ENCODE measurements at regions not wholly inside any gene's neighbourhood (a gene's known extent, or its start where the extent isn't known, plus 50 kb on each side); places are given as distances from the start of the nearest gene placed in this dataset.

DNA sequence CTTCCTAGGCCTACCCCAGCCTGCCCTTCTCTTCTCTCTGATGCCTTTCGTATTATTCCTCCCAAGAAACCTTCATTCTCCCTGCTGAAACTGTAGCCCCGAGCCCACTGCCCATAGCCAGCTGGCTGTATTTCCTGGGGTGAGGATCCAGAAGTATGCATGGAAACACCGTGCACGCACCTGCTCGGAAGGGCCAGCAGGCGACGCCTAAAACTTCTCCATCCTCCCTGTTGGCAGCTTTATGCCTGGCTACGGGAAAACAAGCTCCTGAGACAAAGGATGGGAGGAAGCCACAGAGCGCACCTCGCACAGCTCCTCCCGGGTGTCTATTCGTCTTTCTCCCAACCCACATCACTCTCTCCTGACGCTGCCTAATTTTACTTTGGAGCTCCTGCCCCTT is 69.0 kb upstream of the CAPRIN2 start:
- in situ Hi-C loops (cut with MboI; ENCODE audit: low sequenced_read_pairs) = loop anchor here (25.0 kb wide), 1 partner anchor 1511 kb away; no protein-coding TSS in a partner anchor
- H3K4me3 ChIP-seq = no peak overlapping the region
- no peaks in the 10 kb centered on the region for H3K9me3 ChIP-seq
- no peaks in the 10 kb centered on the region for H3K36me3 ChIP-seq (replicated peaks)
- H3K4me1 ChIP-seq = no peaks in the 10 kb centered on the region
- no peak for DNase-seq (ENCODE audit: low spot score in 2 of 2)
- peaks cover 6% of the 10 kb centered on the region; the same call in 1 of the 2 replicates for H3K27me3 ChIP-seq (ENCODE audit: low read depth)

- no peak overlapping the region for H3K4me3 ChIP-seq
- no peak for DNase-seq (ENCODE audit: low spot score in 2 of 2)
- no peaks in the 10 kb centered on the region for H3K9me3 ChIP-seq
- peaks cover 6% of the 10 kb centered on the region; the same call in 1 of the 2 replicates for H3K27me3 ChIP-seq (ENCODE audit: low read depth)
- H3K4me1 ChIP-seq = no peaks in the 10 kb centered on the region
- H3K36me3 ChIP-seq (replicated peaks) = no peaks in the 10 kb centered on the region
- in situ Hi-C loops (cut with MboI; ENCODE audit: low sequenced_read_pairs) = loop anchor here (25.0 kb wide), 1 partner anchor 1511 kb away; no protein-coding TSS in a partner anchor
Measured at GRCh38 chr12:30823156-30823699, 68.5 kb upstream of the CAPRIN2 start.

GRCh38 chr12:30822385-30823155 is 67.8 kb upstream of the CAPRIN2 start:
- Histone ChIP-seq H3K4me1 (no peaks in the 10 kb centered on the region), H3K9me3 (no peaks in the 10 kb centered on the region), H3K4me3 (no peak overlapping the region), H3K36me3 (replicated peaks) (no peaks in the 10 kb centered on the region), H3K27me3 (ENCODE audit: low read depth) (peaks cover 6% of the 10 kb centered on the region; the same call in 1 of the 2 replicates)
- DNase-seq (ENCODE audit: low spot score in 2 of 2) = peak in 1 of 2 experiments; percentile 42
- in situ Hi-C loops (cut with MboI; ENCODE audit: low sequenced_read_pairs) = loop anchor here (25.0 kb wide), 1 partner anchor 1510 kb away; no protein-coding TSS in a partner anchor

DNA sequence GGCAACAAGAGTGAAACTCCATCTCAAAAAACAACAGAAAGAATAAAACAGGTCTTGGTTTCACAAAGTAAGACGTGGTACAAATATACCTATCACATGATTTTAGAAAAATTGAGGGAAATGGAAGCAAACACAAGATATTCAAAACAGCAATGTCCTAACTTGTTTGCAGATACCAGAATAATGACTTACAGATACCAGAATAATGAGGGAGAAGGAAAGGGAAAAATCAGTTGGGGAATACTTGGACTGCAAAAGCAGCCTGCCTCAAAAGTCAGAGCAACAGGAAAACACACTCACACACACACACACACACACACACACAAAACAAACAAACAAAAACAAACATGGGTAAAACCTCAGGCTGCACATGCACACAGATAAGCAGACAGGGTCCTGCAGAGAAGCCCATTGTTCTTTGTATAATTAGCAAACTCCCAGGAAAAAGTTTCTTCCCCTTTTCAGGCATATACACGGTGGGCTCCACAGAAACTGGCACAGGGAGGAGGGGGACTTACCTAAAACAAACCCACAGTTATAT is 65.7 kb upstream of the CAPRIN2 start:
- H3K27me3 ChIP-seq (ENCODE audit: low read depth) = peaks cover 9% of the 10 kb centered on the region
- no peaks in the 10 kb centered on the region for H3K9me3 ChIP-seq
- H3K4me3 ChIP-seq = no peak overlapping the region
- no peaks in the 10 kb centered on the region for H3K4me1 ChIP-seq
- in situ Hi-C loops (cut with MboI; ENCODE audit: low sequenced_read_pairs) = loop anchor here (25.0 kb wide), 1 partner anchor 1508 kb away; no protein-coding TSS in a partner anchor
- H3K36me3 ChIP-seq (replicated peaks) = no peaks in the 10 kb centered on the region
- DNase-seq (ENCODE audit: low spot score in 2 of 2) = no peak

GRCh38 chr12:30818562-30818961 is 63.8 kb upstream of the CAPRIN2 start:
- no peaks in the 10 kb centered on the region for H3K36me3 ChIP-seq (replicated peaks)
- H3K4me1 ChIP-seq = no peaks in the 10 kb centered on the region; the same call in 1 of the 2 replicates
- in situ Hi-C loops (cut with MboI; ENCODE audit: low sequenced_read_pairs) = loop anchor here (25.0 kb wide), 1 partner anchor 1506 kb away; no protein-coding TSS in a partner anchor
- no peaks in the 10 kb centered on the region for H3K9me3 ChIP-seq
- DNase-seq (ENCODE audit: low spot score in 2 of 2) = no peak
- no peak overlapping the region for H3K4me3 ChIP-seq
- peaks cover 11% of the 10 kb centered on the region for H3K27me3 ChIP-seq (ENCODE audit: low read depth)

DNA sequence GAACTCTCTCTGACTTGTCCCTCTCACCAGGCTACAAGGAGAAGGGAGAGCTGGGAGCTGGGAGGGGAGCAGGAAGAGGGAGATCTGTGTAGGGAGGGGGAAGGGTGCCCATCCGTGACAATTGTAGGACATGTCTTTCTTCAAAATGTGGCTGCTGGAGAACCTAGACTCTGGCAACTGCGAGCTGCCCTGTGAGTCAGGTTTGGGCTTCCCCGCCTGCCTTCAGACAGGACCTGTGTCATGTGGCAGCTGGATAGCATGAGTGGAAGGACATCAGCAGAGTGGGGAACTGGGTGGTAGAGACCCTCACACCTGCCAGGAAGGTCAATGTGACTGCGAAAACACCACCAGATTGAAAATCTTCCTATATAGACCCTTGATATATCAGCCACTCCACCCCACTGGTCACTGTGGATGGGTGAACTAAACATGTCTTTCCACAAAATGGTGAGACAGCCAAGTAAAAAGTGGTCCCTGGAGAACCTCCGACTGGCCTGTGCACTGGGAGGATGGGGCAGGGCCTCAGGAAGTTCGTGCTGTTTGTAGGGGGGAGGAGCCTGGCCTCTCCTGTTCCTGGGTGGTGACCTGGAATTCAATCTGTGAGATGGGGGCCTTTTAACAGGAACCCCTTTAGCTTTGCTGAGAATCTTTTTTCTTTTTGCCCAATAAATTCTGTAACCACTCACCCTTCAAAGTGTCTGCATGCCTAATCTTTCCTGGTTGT is 62.2 kb upstream of the CAPRIN2 start:
- no peaks in the 10 kb centered on the region for H3K9me3 ChIP-seq
- peaks cover 11% of the 10 kb centered on the region for H3K27me3 ChIP-seq (ENCODE audit: low read depth)
- in situ Hi-C loops (cut with MboI; ENCODE audit: low sequenced_read_pairs) = loop anchor here (25.0 kb wide), 1 partner anchor 1505 kb away; no protein-coding TSS in a partner anchor
- no peaks in the 10 kb centered on the region; the same call in 1 of the 2 replicates for H3K4me1 ChIP-seq
- no peaks in the 10 kb centered on the region for H3K36me3 ChIP-seq (replicated peaks)
- H3K4me3 ChIP-seq = no peak overlapping the region
- DNase-seq (ENCODE audit: low spot score in 2 of 2) = no peak

DNA sequence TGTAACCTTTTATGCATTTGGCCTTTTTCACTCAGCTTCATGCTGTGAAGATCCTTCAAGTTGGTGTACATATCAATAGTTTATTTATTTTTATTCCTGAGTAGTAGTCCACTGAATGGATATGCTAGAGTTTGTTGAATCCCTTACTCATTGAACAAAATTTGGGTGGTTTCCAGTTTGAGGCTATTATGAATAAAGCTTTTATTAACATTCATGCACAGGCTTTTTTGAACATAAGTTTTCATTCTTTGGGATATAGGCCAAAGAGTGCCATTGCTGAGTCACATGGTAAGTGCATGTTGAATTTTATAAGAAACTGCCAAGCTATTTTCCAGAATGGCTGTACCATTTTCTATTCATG is 59.5 kb upstream of the CAPRIN2 start:
- Histone ChIP-seq H3K4me3 (no peak overlapping the region), H3K27me3 (ENCODE audit: low read depth) (peaks cover 15% of the 10 kb centered on the region), H3K36me3 (replicated peaks) (no peaks in the 10 kb centered on the region), H3K9me3 (no peaks in the 10 kb centered on the region), H3K4me1 (no peaks in the 10 kb centered on the region; the same call in 1 of the 2 replicates)
- in situ Hi-C loops (cut with MboI; ENCODE audit: low sequenced_read_pairs) = loop anchor here (25.0 kb wide), 1 partner anchor 1502 kb away; no protein-coding TSS in a partner anchor
- no peak for DNase-seq (ENCODE audit: low spot score in 2 of 2)

- in situ Hi-C loops (cut with MboI; ENCODE audit: low sequenced_read_pairs) = loop anchor here (25.0 kb wide), 1 partner anchor 1501 kb away; no protein-coding TSS in a partner anchor
- Histone ChIP-seq H3K9me3 (no peaks in the 10 kb centered on the region), H3K4me3 (no peak overlapping the region), H3K36me3 (replicated peaks) (no peaks in the 10 kb centered on the region), H3K27me3 (ENCODE audit: low read depth) (peaks cover 12% of the 10 kb centered on the region), H3K4me1 (no peaks in the 10 kb centered on the region; the same call in 1 of the 2 replicates)
- no peak for DNase-seq (ENCODE audit: low spot score in 2 of 2)
Measured at GRCh38 chr12:30813525-30814294, 59.0 kb upstream of the CAPRIN2 start.

DNA sequence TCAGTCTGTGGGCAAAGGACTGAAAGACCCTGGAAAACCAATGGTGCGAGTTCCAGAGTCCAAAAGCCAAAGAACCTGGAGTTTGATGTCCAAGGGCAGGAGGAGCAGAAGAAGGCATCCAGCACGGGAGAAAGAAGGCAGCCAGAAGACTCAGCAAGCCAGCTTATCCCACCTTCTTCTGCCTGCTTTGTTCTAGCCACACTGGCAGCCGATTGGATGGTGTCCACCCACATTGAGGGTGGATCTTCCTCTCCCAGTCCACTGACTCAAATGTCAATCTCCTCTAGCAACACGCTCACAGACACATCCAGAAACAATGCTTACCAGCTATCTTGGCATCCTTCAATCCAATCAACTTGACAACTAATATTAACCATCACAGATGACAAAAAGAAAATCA is 57.2 kb upstream of the CAPRIN2 start:
- no peak for DNase-seq (ENCODE audit: low spot score in 2 of 2)
- Histone ChIP-seq H3K36me3 (replicated peaks) (no peaks in the 10 kb centered on the region), H3K27me3 (ENCODE audit: low read depth) (peaks cover 12% of the 10 kb centered on the region), H3K4me3 (no peak overlapping the region), H3K9me3 (no peaks in the 10 kb centered on the region), H3K4me1 (no peaks in the 10 kb centered on the region; the same call in 1 of the 2 replicates)
- in situ Hi-C loops (cut with MboI; ENCODE audit: low sequenced_read_pairs) = loop anchor here (25.0 kb wide), 1 partner anchor 1500 kb away; no protein-coding TSS in a partner anchor

DNA sequence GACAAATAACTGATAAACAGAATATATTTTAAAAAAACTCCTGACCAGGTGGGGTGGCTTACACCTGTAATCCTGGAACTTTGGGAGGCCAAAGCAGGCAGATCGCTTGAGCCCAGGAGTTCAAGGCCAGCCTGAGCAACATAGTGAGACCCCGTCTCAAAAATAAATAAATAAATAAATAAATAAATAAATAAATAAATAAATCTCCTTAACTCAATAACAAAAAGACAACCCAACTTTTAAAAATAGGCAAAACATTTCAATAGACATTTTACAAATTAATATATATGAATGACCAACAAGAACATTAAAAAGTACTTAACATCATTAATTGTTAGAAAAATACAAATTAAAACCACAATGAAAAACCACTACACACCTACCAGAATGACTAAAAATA is 56.2 kb upstream of the CAPRIN2 start:
- H3K4me1 ChIP-seq = peaks cover 4% of the 10 kb centered on the region
- H3K4me3 ChIP-seq = no peak overlapping the region
- no peaks in the 10 kb centered on the region for H3K9me3 ChIP-seq
- DNase-seq (ENCODE audit: low spot score in 2 of 2) = no peak
- H3K36me3 ChIP-seq (replicated peaks) = no peaks in the 10 kb centered on the region
- H3K27me3 ChIP-seq (ENCODE audit: low read depth) = peaks cover 9% of the 10 kb centered on the region
- in situ Hi-C loops (cut with MboI; ENCODE audit: low sequenced_read_pairs) = loop anchor here (25.0 kb wide), 1 partner anchor 1499 kb away; no protein-coding TSS in a partner anchor

- no peak overlapping the region for H3K4me3 ChIP-seq
- H3K4me1 ChIP-seq = peaks cover 10% of the 10 kb centered on the region
- peaks cover 4% of the 10 kb centered on the region; the same call in 1 of the 2 replicates for H3K27me3 ChIP-seq (ENCODE audit: low read depth)
- no peak for DNase-seq (ENCODE audit: low spot score in 2 of 2)
- no peaks in the 10 kb centered on the region for H3K36me3 ChIP-seq (replicated peaks)
- no peaks in the 10 kb centered on the region for H3K9me3 ChIP-seq
- in situ Hi-C loops (cut with MboI; ENCODE audit: low sequenced_read_pairs) = loop anchor here (25.0 kb wide), 1 partner anchor 1495 kb away; no protein-coding TSS in a partner anchor
Measured at GRCh38 chr12:30807695-30808034, 52.9 kb upstream of the CAPRIN2 start.

GRCh38 chr12:30806989-30807694 is 52.4 kb upstream of the CAPRIN2 start:
- in situ Hi-C loops (cut with MboI; ENCODE audit: low sequenced_read_pairs) = loop anchor here (25.0 kb wide), 1 partner anchor 1495 kb away; no protein-coding TSS in a partner anchor
- peak; percentile 57 to 62 for DNase-seq (ENCODE audit: low spot score in 2 of 2)
- H3K9me3 ChIP-seq = no peaks in the 10 kb centered on the region
- H3K27me3 ChIP-seq (ENCODE audit: low read depth) = peaks cover 4% of the 10 kb centered on the region; the same call in 1 of the 2 replicates
- H3K36me3 ChIP-seq (replicated peaks) = no peaks in the 10 kb centered on the region
- H3K4me1 ChIP-seq = peaks cover 10% of the 10 kb centered on the region
- H3K4me3 ChIP-seq = no peak overlapping the region

Measured in HAP-1 (cell line).